ENCODE measurements at regions not wholly inside any gene's neighbourhood (a gene's known extent, or its start where the extent isn't known, plus 50 kb on each side); places are given as distances from the start of the nearest gene placed in this dataset.

- no peak for TF ChIP-seq CTCF (IDR thresholded peaks at IDR 0.05; ENCODE audit: borderline replicate concordance, extremely low read depth, insufficient read depth)
- no peaks in the 10 kb centered on the region for H3K36me3 ChIP-seq (ENCODE audit: control insufficient read depth in 2 of 3, insufficient read depth in 3 of 3, low read length in 3 of 3)
- DNase-seq (no peak), FAIRE-seq (no peak)
- H3K27ac ChIP-seq (ENCODE audit: low read depth in 2 of 2, low read length in 2 of 2) = no peak overlapping the region
- H3K4me3 ChIP-seq (ENCODE audit: low read length in 3 of 3) = no peak overlapping the region
- no peak overlapping the region for H3K9ac ChIP-seq (ENCODE audit: low read length in 3 of 3)
- no peaks in the 10 kb centered on the region for H3K4me1 ChIP-seq (ENCODE audit: control insufficient read depth in 2 of 3, insufficient read depth in 2 of 3, low read depth in 1 of 3, low read length in 3 of 3)
- intact Hi-C loops (cut with DNase I) = no loop called here
- no peaks in the 10 kb centered on the region for H3K9me3 ChIP-seq (ENCODE audit: control insufficient read depth in 2 of 3, insufficient read depth in 1 of 3, low read length in 3 of 3)
- H3K27me3 ChIP-seq (ENCODE audit: control insufficient read depth, insufficient read depth, low read length) = no peaks in the 10 kb centered on the region
Measured at GRCh38 chr1:199279872-199280645, 641.2 kb downstream of the PTPRC start.

GRCh38 chr1:199282751-199283305 is 644.0 kb downstream of the PTPRC start:
- DNase-seq = no peak
- no peak for TF ChIP-seq CTCF (IDR thresholded peaks at IDR 0.05; ENCODE audit: borderline replicate concordance, extremely low read depth, insufficient read depth)
- H3K36me3 ChIP-seq (ENCODE audit: control insufficient read depth in 2 of 3, insufficient read depth in 3 of 3, low read length in 3 of 3) = no peaks in the 10 kb centered on the region
- H3K9me3 ChIP-seq (ENCODE audit: control insufficient read depth in 2 of 3, insufficient read depth in 1 of 3, low read length in 3 of 3) = no peaks in the 10 kb centered on the region
- no peak overlapping the region for H3K27ac ChIP-seq (ENCODE audit: low read depth in 2 of 2, low read length in 2 of 2)
- intact Hi-C loops (cut with DNase I) = no loop called here
- H3K9ac ChIP-seq (ENCODE audit: low read length in 3 of 3) = no peak overlapping the region
- no peaks in the 10 kb centered on the region for H3K4me1 ChIP-seq (ENCODE audit: control insufficient read depth in 2 of 3, insufficient read depth in 2 of 3, low read depth in 1 of 3, low read length in 3 of 3)
- H3K27me3 ChIP-seq (ENCODE audit: control insufficient read depth, insufficient read depth, low read length) = no peaks in the 10 kb centered on the region
- FAIRE-seq = no peak
- no peak overlapping the region for H3K4me3 ChIP-seq (ENCODE audit: low read length in 3 of 3)

GRCh38 chr1:199283794-199284193 is 645.0 kb downstream of the PTPRC start:
- no peak for DNase-seq
- no peaks in the 10 kb centered on the region for H3K4me1 ChIP-seq (ENCODE audit: control insufficient read depth in 2 of 3, insufficient read depth in 2 of 3, low read depth in 1 of 3, low read length in 3 of 3)
- no peak overlapping the region for H3K4me3 ChIP-seq (ENCODE audit: low read length in 3 of 3)
- no peaks in the 10 kb centered on the region for H3K36me3 ChIP-seq (ENCODE audit: control insufficient read depth in 2 of 3, insufficient read depth in 3 of 3, low read length in 3 of 3)
- H3K27ac ChIP-seq (ENCODE audit: low read depth in 2 of 2, low read length in 2 of 2) = no peak overlapping the region
- no peaks in the 10 kb centered on the region for H3K27me3 ChIP-seq (ENCODE audit: control insufficient read depth, insufficient read depth, low read length)
- H3K9me3 ChIP-seq (ENCODE audit: control insufficient read depth in 2 of 3, insufficient read depth in 1 of 3, low read length in 3 of 3) = no peaks in the 10 kb centered on the region
- TF ChIP-seq CTCF (IDR thresholded peaks at IDR 0.05; ENCODE audit: borderline replicate concordance, extremely low read depth, insufficient read depth) = no peak
- H3K9ac ChIP-seq (ENCODE audit: low read length in 3 of 3) = no peak overlapping the region
- intact Hi-C loops (cut with DNase I) = no loop called here
- FAIRE-seq = no peak

Measured in kidney (tissue), 13 donors.